H1 (cell line): ENCODE measurements at regions not wholly inside any gene's neighbourhood (a gene's known extent, or its start where the extent isn't known, plus 50 kb on each side); places are given as distances from the start of the nearest gene placed in this dataset.

Experiments
- CTCF ChIA-PET: fragments of 300-600 bp; sonication (Branson Sonifier 250); formaldehyde crosslinking; loops from one replicate; lab custom pipeline; 2021; ENCODE audit not compliant: partially characterized antibody; lab: Charles Lee
- POLR2A ChIA-PET: fragments of 300-600 bp; sonication (Branson Sonifier 250); formaldehyde crosslinking; loops from one replicate; lab custom pipeline; 2021; ENCODE audit warnings: inconsistent platforms; ENCODE audit not compliant: partially characterized antibody; lab: Charles Lee
- DNase-seq, 2 experiments: peaks; one replicate each; pipeline versions ENCODE4 v3.0.0 to v3.0.0-alpha.2; 2010 to 2022; ENCODE audit warnings: low spot score in 2 of 2, low read depth in 1 of 2, mixed read lengths in 1 of 2
- FAIRE-seq: peaks from 2 replicates; lab custom pipeline; 2011; peaks lifted over from hg19 to GRCh38; lab: Jason Lieb, UNC
- H2AFZ ChIP-seq: 2 replicates; pipeline ENCODE4 v1.8.1; 2012; ENCODE audit warnings: low read length, inconsistent platforms
- H2AK5ac ChIP-seq: 2 replicates; pipeline ENCODE4 v1.6.1; 2013; ENCODE audit warnings: low read depth, low read length
- H2BK120ac ChIP-seq: replicated peaks from 2 replicates; pipeline ENCODE3; 2013; ENCODE audit warnings: low read depth, low read length, inconsistent platforms
- H2BK12ac ChIP-seq: 2 replicates; pipeline ENCODE4 v1.6.1; 2013; ENCODE audit warnings: low read depth, low read length
- H2BK15ac ChIP-seq: 2 replicates; pipeline ENCODE4 v1.6.1; 2013; ENCODE audit warnings: low read length
- H2BK20ac ChIP-seq: 2 replicates; pipeline ENCODE4 v1.6.1; 2013; ENCODE audit warnings: low read length
- H2BK5ac ChIP-seq: 2 replicates; pipeline ENCODE4 v1.6.1; 2013; ENCODE audit warnings: low read depth, low read length
- H3K14ac ChIP-seq: 2 replicates; pipeline ENCODE4 v1.6.1; 2013; ENCODE audit warnings: inconsistent platforms; ENCODE audit not compliant: insufficient read length
- H3K18ac ChIP-seq: 2 replicates; pipeline ENCODE4 v1.6.1; 2013; ENCODE audit warnings: low read length; ENCODE audit errors: extremely low read depth
- H3K23ac ChIP-seq: 2 replicates; pipeline ENCODE4 v1.6.1; 2013; ENCODE audit warnings: inconsistent platforms; ENCODE audit not compliant: insufficient read length
- H3K23me2 ChIP-seq: 2 replicates; pipeline ENCODE4 v1.6.1; 2013; ENCODE audit warnings: low read depth, low read length
- H3K27ac ChIP-seq: 2 replicates; pipeline ENCODE4 v1.6.1; 2011; ENCODE audit warnings: low read depth, low read length, inconsistent platforms
- H3K27me3 ChIP-seq, 4 experiments: replicated peaks in 1 of 4; 1 replicate in 1 of 4; 2 replicates in 3 of 4; pipeline versions ENCODE4 v1.6.1 to v1.8.1; 2011 to 2013; ENCODE audit warnings: low read length in 3 of 4, mild to moderate bottlenecking in 3 of 4, inconsistent platforms in 2 of 4, mixed read lengths in 2 of 4, moderate library complexity in 1 of 4; ENCODE audit not compliant: control insufficient read depth in 3 of 4, insufficient read depth in 3 of 4; ENCODE audit errors: extremely low read depth in 1 of 4
- H3K36me3 ChIP-seq, 4 experiments: 2 replicates each; pipeline versions ENCODE4 v1.6.1 to v1.8.1; 2011 to 2013; ENCODE audit warnings: mild to moderate bottlenecking in 4 of 4, low read length in 3 of 4, moderate library complexity in 2 of 4, control low read depth in 1 of 4, inconsistent platforms in 1 of 4; ENCODE audit not compliant: insufficient read depth in 4 of 4, control insufficient read depth in 2 of 4
- H3K4ac ChIP-seq: replicated peaks from 2 replicates; pipeline ENCODE3; 2013; ENCODE audit warnings: low read length, low read depth, mixed read lengths, inconsistent platforms; ENCODE audit not compliant: insufficient read length
- H3K4me1 ChIP-seq, 4 experiments: replicated peaks in 1 of 4; 1 replicate in 1 of 4; 2 replicates in 3 of 4; pipeline versions ENCODE4 v1.6.1 to v1.8.1; 2011 to 2013; ENCODE audit warnings: low read length in 3 of 4, inconsistent platforms in 2 of 4, mixed read lengths in 1 of 4; ENCODE audit not compliant: insufficient read depth in 4 of 4, control insufficient read depth in 3 of 4
- H3K4me2 ChIP-seq, 2 experiments: 2 replicates each; pipeline versions ENCODE4 v1.6.1 to v1.8.1; 2011 to 2013; ENCODE audit warnings: low read depth in 2 of 2, low read length in 2 of 2, control low read depth in 1 of 2, inconsistent platforms in 1 of 2, mild to moderate bottlenecking in 1 of 2; ENCODE audit not compliant: insufficient read depth in 1 of 2
- H3K4me3 ChIP-seq, 4 experiments: fragments of 200-600, 300-600 bp in 1 of 4; sonication (generic), shearing (Covaris generic), sonication (Bioruptor Twin) in 1 of 4; 2 replicates each; pipeline versions ENCODE4 v1.5.1 to v1.8.1; 2011 to 2016; ENCODE audit warnings: low read length in 4 of 4, low read depth in 3 of 4, control low read depth in 2 of 4, inconsistent platforms in 2 of 4, mild to moderate bottlenecking in 2 of 4, mixed read lengths in 1 of 4, moderate library complexity in 1 of 4; ENCODE audit not compliant: insufficient read depth in 2 of 4; ENCODE audit errors: extremely low read depth in 1 of 4
- H3K56ac ChIP-seq: replicated peaks from 2 replicates; pipeline ENCODE3; 2013; ENCODE audit warnings: low read depth, mild to moderate bottlenecking, mixed read lengths, low read length, inconsistent platforms; ENCODE audit not compliant: insufficient read length
- H3K79me1 ChIP-seq: 2 replicates; pipeline ENCODE4 v1.6.1; 2013; ENCODE audit warnings: low read depth, low read length, control low read depth
- H3K79me2 ChIP-seq, 2 experiments: 2 replicates each; pipeline versions ENCODE4 v1.6.1 to v1.8.1; 2012 to 2013; ENCODE audit warnings: low read length in 2 of 2, mild to moderate bottlenecking in 2 of 2, inconsistent platforms in 1 of 2; ENCODE audit not compliant: insufficient read depth in 2 of 2, control insufficient read depth in 1 of 2
- H3K9ac ChIP-seq, 4 experiments: replicated peaks in 1 of 4; 1 replicate in 1 of 4; 2 replicates in 3 of 4; pipeline versions ENCODE4 v1.6.1 to v1.8.1; 2011 to 2013; ENCODE audit warnings: low read depth in 3 of 4, low read length in 3 of 4, control low read depth in 2 of 4, mild to moderate bottlenecking in 2 of 4, moderate library complexity in 2 of 4, inconsistent platforms in 1 of 4; ENCODE audit errors: extremely low read depth in 1 of 4
- H3K9me3 ChIP-seq, 2 experiments: 2 replicates each; pipeline versions ENCODE4 v1.6.1 to v1.8.1; 2012 to 2013; ENCODE audit warnings: mild to moderate bottlenecking in 2 of 2, moderate library complexity in 2 of 2, control low read depth in 1 of 2, inconsistent platforms in 1 of 2, low read depth in 1 of 2, low read length in 1 of 2, mixed read lengths in 1 of 2; ENCODE audit not compliant: insufficient read depth in 2 of 2
- H4K20me1 ChIP-seq, 2 experiments: replicated peaks in 1 of 2; 2 replicates each; pipeline versions ENCODE3 to v1.8.1; 2011 to 2013; ENCODE audit warnings: inconsistent platforms in 2 of 2, low read length in 2 of 2, mild to moderate bottlenecking in 1 of 2; ENCODE audit not compliant: insufficient read depth in 2 of 2, control insufficient read depth in 1 of 2
- H4K5ac ChIP-seq: 2 replicates; pipeline ENCODE4 v1.6.1; 2013; ENCODE audit warnings: low read length, low read depth, mixed read lengths, inconsistent platforms; ENCODE audit not compliant: insufficient read length
- H4K8ac ChIP-seq: 2 replicates; pipeline ENCODE4 v1.8.0; 2013; ENCODE audit warnings: mild to moderate bottlenecking, moderate library complexity, low read length, inconsistent platforms; ENCODE audit not compliant: insufficient read depth; ENCODE audit errors: extremely low read depth
- H4K91ac ChIP-seq: replicated peaks from 2 replicates; pipeline ENCODE3; 2013; ENCODE audit warnings: low read length, mixed read lengths, inconsistent platforms; ENCODE audit not compliant: insufficient read length
- CTCF ChIP-seq, 3 experiments: IDR thresholded peaks; 1 replicate in 2 of 3; 2 replicates in 1 of 3; pipeline versions ENCODE4 v1.5.1 to v1.6.1; 2011; ENCODE audit warnings: low read length in 3 of 3, mild to moderate bottlenecking in 3 of 3, inconsistent platforms in 2 of 3, low read depth in 1 of 3, moderate library complexity in 1 of 3; ENCODE audit not compliant: insufficient read depth in 1 of 3; ENCODE audit errors: control extremely low read depth in 1 of 3
- EGR1 ChIP-seq: IDR thresholded peaks from 2 replicates; pipeline ENCODE4 v1.6.1; 2011; ENCODE audit warnings: low read depth, low read length, borderline replicate concordance
- HDAC6 ChIP-seq: IDR thresholded peaks from one replicate; pipeline ENCODE4 v1.7.1; 2012; ENCODE audit warnings: low read depth, mild to moderate bottlenecking, inconsistent platforms, low read length, moderate library complexity
- KDM1A ChIP-seq: fragments of 200-600, 300-600 bp; sonication (generic); IDR thresholded peaks from 2 replicates; pipeline ENCODE4 v1.7.1; 2016; ENCODE audit warnings: mild to moderate bottlenecking, low read length, borderline replicate concordance
- POLR2AphosphoS5 ChIP-seq: IDR thresholded peaks from 2 replicates; pipeline ENCODE4 v1.6.1; 2011; ENCODE audit warnings: low read depth, low read length
- SRF ChIP-seq: IDR thresholded peaks from 2 replicates; pipeline ENCODE4 v1.6.1; 2011; ENCODE audit warnings: mild to moderate bottlenecking, low read depth, low read length, moderate library complexity
- WGBS, 2 experiments: shearing (Covaris generic) in 1 of 2; methylation state at CpG; one replicate each; pipeline versions ENCODE4 v1.1.6 to v1.1.7; 2013 to 2015; ENCODE audit warnings: low lambda C conversion rate in 2 of 2, mixed read lengths in 2 of 2, inconsistent platforms in 1 of 2, low coverage in 1 of 2, missing lambda C conversion rate in 1 of 2; ENCODE audit not compliant: insufficient replicate concordance in 2 of 2, insufficient coverage in 1 of 2, insufficient read length in 1 of 2; ENCODE audit errors: extremely low coverage in 1 of 2, missing lambda C conversion rate in 1 of 2; 5-methylcytosine and 5-hydroxymethylcytosine counted together

GRCh38 chr9:70465398-70465797 is 50.9 kb upstream of the KLF9 start:
- Histone ChIP-seq H3K79me1 (no peaks in the 10 kb centered on the region), H2BK20ac (no peak overlapping the region), H3K4me3 (no peak overlapping the region), H3K27ac (no peak overlapping the region), H4K91ac (no peak overlapping the region), H3K9me3 (no peaks in the 10 kb centered on the region), H2BK15ac (no peak overlapping the region), H3K56ac (no peak overlapping the region), H2BK5ac (no peak overlapping the region), H4K5ac (no peak overlapping the region), H3K23ac (no peak overlapping the region), H3K4me1 (peaks cover 0 to 2% (median 0%) of the 10 kb centered on the region in 4 experiments; a peak in 1 of 7 replicates), H2AFZ (no peak overlapping the region), H3K23me2 (no peaks in the 10 kb centered on the region), H3K79me2 (no peaks in the 10 kb centered on the region), H3K36me3 (no peaks in the 10 kb centered on the region), H3K18ac (no peak overlapping the region), H2BK12ac (no peak overlapping the region), H3K9ac (no peak overlapping the region), H3K4me2 (no peak overlapping the region), H4K20me1 (no peaks in the 10 kb centered on the region), H3K4ac (no peak overlapping the region), H3K27me3 (no peaks in the 10 kb centered on the region), H4K8ac (no peak overlapping the region), H2BK120ac (no peak overlapping the region), H3K14ac (no peak overlapping the region), H2AK5ac (no peak overlapping the region)
- no peak for FAIRE-seq
- ChIA-PET POLR2A (no interaction called here), CTCF (interaction anchor here (0.6 to 2.0 kb wide), 7 partner anchors 14 to 137 kb away, joined by 3 to 6 read pairs (median 4); no protein-coding TSS in a partner anchor)
- 62% methylated on average over 6 of the region's 6 CpGs; no CpG with 5 or more reads in 1 of the 2 experiments for WGBS, 2 experiments
- no peak for DNase-seq
- TF ChIP-seq POLR2AphosphoS5 (no peak), HDAC6 (no peak), KDM1A (no peak), SRF (no peak), CTCF (IDR thresholded peaks at IDR 0.05; ENCODE audit: control extremely low read depth in 1 of 3, insufficient read depth in 1 of 3, low read depth in 1 of 3, low read length in 3 of 3) (peak in 2 of 3 experiments; percentile 14 to 32; a peak in 2 of 4 replicates), EGR1 (no peak)
